ENCODE measurements at regions not wholly inside any gene's neighbourhood (a gene's known extent, or its start where the extent isn't known, plus 50 kb on each side); places are given as distances from the start of the nearest gene placed in this dataset.

DNA sequence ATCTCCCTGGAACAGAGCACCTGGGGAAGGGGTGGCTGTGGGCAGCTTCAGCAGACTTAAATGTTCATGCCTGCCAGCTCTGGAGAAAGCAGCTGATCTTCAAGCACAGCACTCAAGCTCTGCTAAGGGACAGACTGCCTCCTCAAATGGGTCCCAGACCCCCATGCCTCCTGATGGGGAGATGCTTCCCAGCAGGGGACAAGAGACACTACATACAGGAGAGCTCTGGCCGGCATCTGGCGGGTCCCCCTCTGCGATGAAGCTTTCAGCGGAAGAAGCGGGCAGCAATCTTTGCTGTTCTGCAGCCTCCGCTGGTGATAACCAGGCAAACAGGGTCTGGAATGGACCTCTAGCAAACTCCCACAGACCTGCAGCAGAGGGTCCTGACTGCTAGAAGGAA, 294.8 kb downstream of the RND3 start:
- TF ChIP-seq, protein P1, sequence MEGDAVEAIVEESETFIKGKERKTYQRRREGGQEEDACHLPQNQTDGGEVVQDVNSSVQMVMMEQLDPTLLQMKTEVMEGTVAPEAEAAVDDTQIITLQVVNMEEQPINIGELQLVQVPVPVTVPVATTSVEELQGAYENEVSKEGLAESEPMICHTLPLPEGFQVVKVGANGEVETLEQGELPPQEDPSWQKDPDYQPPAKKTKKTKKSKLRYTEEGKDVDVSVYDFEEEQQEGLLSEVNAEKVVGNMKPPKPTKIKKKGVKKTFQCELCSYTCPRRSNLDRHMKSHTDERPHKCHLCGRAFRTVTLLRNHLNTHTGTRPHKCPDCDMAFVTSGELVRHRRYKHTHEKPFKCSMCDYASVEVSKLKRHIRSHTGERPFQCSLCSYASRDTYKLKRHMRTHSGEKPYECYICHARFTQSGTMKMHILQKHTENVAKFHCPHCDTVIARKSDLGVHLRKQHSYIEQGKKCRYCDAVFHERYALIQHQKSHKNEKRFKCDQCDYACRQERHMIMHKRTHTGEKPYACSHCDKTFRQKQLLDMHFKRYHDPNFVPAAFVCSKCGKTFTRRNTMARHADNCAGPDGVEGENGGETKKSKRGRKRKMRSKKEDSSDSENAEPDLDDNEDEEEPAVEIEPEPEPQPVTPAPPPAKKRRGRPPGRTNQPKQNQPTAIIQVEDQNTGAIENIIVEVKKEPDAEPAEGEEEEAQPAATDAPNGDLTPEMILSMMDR (conservative IDR thresholded peaks at IDR 0.05; ENCODE audit: low read depth, low read length): no peak
- TF ChIP-seq EZH2phosphoT487 (IDR thresholded peaks at IDR 0.05; ENCODE audit: borderline replicate concordance, low read length) (no peak), EZH2 (IDR thresholded peaks at IDR 0.05; ENCODE audit: low read length, unreplicated experiment) (no peak)

All from PC-3 (cell line).